H9 (cell line): ENCODE measurements at regions not wholly inside any gene's neighbourhood (a gene's known extent, or its start where the extent isn't known, plus 50 kb on each side); places are given as distances from the start of the nearest gene placed in this dataset.

ENCODE experiments used
- DNase-seq: peaks from one replicate; pipeline ENCODE4 v3.0.0-alpha.2; 2017
- H2AFZ ChIP-seq: one replicate; pipeline ENCODE4 v1.6.1; 2013; ENCODE audit warnings: mild to moderate bottlenecking, low read length, control low read depth, moderate library complexity
- H2AK5ac ChIP-seq: 2 replicates; pipeline ENCODE4 v1.6.1; 2013; ENCODE audit warnings: low read length, control low read depth, mixed read lengths; ENCODE audit not compliant: insufficient read length
- H2BK120ac ChIP-seq: one replicate; pipeline ENCODE4 v1.6.1; 2013; ENCODE audit warnings: low read depth, mild to moderate bottlenecking, low read length, control low read depth, inconsistent platforms; ENCODE audit not compliant: poor library complexity, severe bottlenecking
- H2BK12ac ChIP-seq: 2 replicates; pipeline ENCODE4 v1.6.1; 2013; ENCODE audit warnings: low read length, control low read depth, mixed read lengths, low read depth; ENCODE audit not compliant: insufficient read length
- H2BK15ac ChIP-seq: 2 replicates; pipeline ENCODE4 v1.6.1; 2013; ENCODE audit warnings: low read depth, low read length, control low read depth
- H2BK20ac ChIP-seq: one replicate; pipeline ENCODE4 v1.6.1; 2013; ENCODE audit warnings: low read depth, mild to moderate bottlenecking, low read length, control low read depth, inconsistent platforms; ENCODE audit not compliant: poor library complexity, severe bottlenecking
- H2BK5ac ChIP-seq: 2 replicates; pipeline ENCODE4 v1.6.1; 2013; ENCODE audit warnings: low read length, control low read depth, mixed read lengths; ENCODE audit not compliant: insufficient read length
- H3K14ac ChIP-seq: 2 replicates; pipeline ENCODE4 v1.6.1; 2013; ENCODE audit warnings: low read length, control low read depth; ENCODE audit not compliant: insufficient read depth
- H3K18ac ChIP-seq: 2 replicates; pipeline ENCODE4 v1.6.1; 2013; ENCODE audit warnings: low read depth, mild to moderate bottlenecking, mixed read lengths, low read length, control low read depth; ENCODE audit not compliant: insufficient read length
- H3K23ac ChIP-seq: 2 replicates; pipeline ENCODE4 v1.6.1; 2013; ENCODE audit warnings: low read length, control low read depth, mixed read lengths, low read depth; ENCODE audit not compliant: insufficient read length
- H3K23me2 ChIP-seq: 2 replicates; pipeline ENCODE4 v1.6.1; 2013; ENCODE audit warnings: low read depth, mild to moderate bottlenecking, mixed read lengths, low read length, control low read depth; ENCODE audit not compliant: insufficient read length, poor library complexity, severe bottlenecking
- H3K27ac ChIP-seq: 2 replicates; pipeline ENCODE4 v1.5.1; 2013; ENCODE audit warnings: low read length, control low read depth, mixed read lengths, low read depth; ENCODE audit not compliant: insufficient read length
- H3K27me3 ChIP-seq: 2 replicates; pipeline ENCODE4 v1.6.1; 2013; ENCODE audit warnings: low read length, control low read depth, inconsistent platforms; ENCODE audit not compliant: insufficient read depth
- H3K4ac ChIP-seq: 2 replicates; pipeline ENCODE4 v1.6.1; 2013; ENCODE audit warnings: low read depth, mild to moderate bottlenecking, control low read depth, inconsistent platforms, low read length, moderate library complexity
- H3K4me1 ChIP-seq: 2 replicates; pipeline ENCODE4 v1.6.1; 2013; ENCODE audit warnings: low read length, control low read depth, inconsistent platforms; ENCODE audit not compliant: insufficient read depth
- H3K4me2 ChIP-seq: 2 replicates; pipeline ENCODE4 v1.6.1; 2013; ENCODE audit warnings: low read length, control low read depth, mixed read lengths; ENCODE audit not compliant: insufficient read length, insufficient read depth
- H3K56ac ChIP-seq: 2 replicates; pipeline ENCODE4 v1.6.1; 2013; ENCODE audit warnings: low read depth, mild to moderate bottlenecking, mixed read lengths, low read length, control low read depth; ENCODE audit not compliant: insufficient read length
- H3K79me1 ChIP-seq: 2 replicates; pipeline ENCODE4 v1.6.1; 2013; ENCODE audit warnings: low read depth, mild to moderate bottlenecking, moderate library complexity, low read length, control low read depth, inconsistent platforms; ENCODE audit not compliant: insufficient read depth, poor library complexity, severe bottlenecking
- H3K79me2 ChIP-seq: 2 replicates; pipeline ENCODE4 v1.6.1; 2013; ENCODE audit warnings: low read length, control low read depth, inconsistent platforms; ENCODE audit not compliant: insufficient read depth
- H3K9ac ChIP-seq: 2 replicates; pipeline ENCODE4 v1.6.1; 2013; ENCODE audit warnings: low read length, control low read depth, mixed read lengths; ENCODE audit not compliant: insufficient read length; ENCODE audit errors: extremely low read depth
- H3K9me3 ChIP-seq: one replicate; pipeline ENCODE4 v1.6.1; 2013; ENCODE audit warnings: low read depth, low read length, inconsistent platforms; ENCODE audit not compliant: control insufficient read depth
- H3T11ph ChIP-seq: one replicate; pipeline ENCODE4 v1.6.1; 2013; ENCODE audit warnings: mild to moderate bottlenecking, low read length, control low read depth, inconsistent platforms
- H4K20me1 ChIP-seq: one replicate; pipeline ENCODE4 v1.6.1; 2013; ENCODE audit not compliant: control insufficient read depth, insufficient read length, insufficient read depth
- H4K5ac ChIP-seq: 2 replicates; pipeline ENCODE4 v1.6.1; 2013; ENCODE audit warnings: low read depth, mild to moderate bottlenecking, mixed read lengths, low read length, control low read depth; ENCODE audit not compliant: insufficient read length
- H4K8ac ChIP-seq: replicated peaks from 2 replicates; pipeline ENCODE4 v1.6.1; 2013; ENCODE audit warnings: low read length, control low read depth, mixed read lengths, low read depth; ENCODE audit not compliant: insufficient read length
- H4K91ac ChIP-seq: 2 replicates; pipeline ENCODE4 v1.6.1; 2013; ENCODE audit warnings: low read depth, mild to moderate bottlenecking, moderate library complexity, mixed read lengths, low read length, control low read depth; ENCODE audit not compliant: insufficient read length
- H3K27ac Mint-ChIP-seq, 3 experiments: 2 replicates in 2 of 3; 3 replicates in 1 of 3; pipeline ENCODE4 v1.8.0; 2020 to 2021; ENCODE audit warnings: mixed read lengths in 3 of 3, mild to moderate bottlenecking in 1 of 3, moderate library complexity in 1 of 3
- H3K27me3 Mint-ChIP-seq: 2 replicates; pipeline ENCODE4 v1.8.0; 2021; ENCODE audit warnings: low read depth, mild to moderate bottlenecking, moderate library complexity, mixed read lengths
- H3K36me3 Mint-ChIP-seq, 3 experiments: 2 replicates in 2 of 3; 3 replicates in 1 of 3; pipeline ENCODE4 v1.8.0; 2020 to 2021; ENCODE audit warnings: low read depth in 3 of 3, mixed read lengths in 3 of 3; ENCODE audit not compliant: insufficient read depth in 1 of 3
- H3K4me1 Mint-ChIP-seq, 2 experiments: 2 replicates each; pipeline ENCODE4 v1.8.0; 2020; ENCODE audit warnings: mixed read lengths in 2 of 2
- H3K4me3 Mint-ChIP-seq, 2 experiments: 2 replicates in 1 of 2; 3 replicates in 1 of 2; pipeline ENCODE4 v1.8.0; 2020 to 2021; ENCODE audit warnings: mild to moderate bottlenecking in 2 of 2, mixed read lengths in 2 of 2, moderate library complexity in 1 of 2
- H3K9me3 Mint-ChIP-seq, 2 experiments: 2 replicates in 1 of 2; 3 replicates in 1 of 2; pipeline ENCODE4 v1.8.0; 2020; ENCODE audit warnings: mild to moderate bottlenecking in 2 of 2, mixed read lengths in 2 of 2, moderate library complexity in 1 of 2
- WGBS: extraction: QIAGEN DNeasy Blood & Tissue Kit; methylation state at CpG from one replicate; pipeline ENCODE4 v1.1.7; 2013; ENCODE audit warnings: missing lambda C conversion rate, low lambda C conversion rate, mixed read lengths; ENCODE audit not compliant: insufficient read length; ENCODE audit errors: extremely low coverage; 5-methylcytosine and 5-hydroxymethylcytosine counted together
- TF ChIP-seq, protein P1 (sequence below): fragments of 200-600 bp; sonication (generic); conservative IDR thresholded peaks from 3 replicates; pipeline ENCODE4 v1.8.0; 2021; ENCODE audit warnings: antibody characterized with exemption, mild to moderate bottlenecking

DNA sequence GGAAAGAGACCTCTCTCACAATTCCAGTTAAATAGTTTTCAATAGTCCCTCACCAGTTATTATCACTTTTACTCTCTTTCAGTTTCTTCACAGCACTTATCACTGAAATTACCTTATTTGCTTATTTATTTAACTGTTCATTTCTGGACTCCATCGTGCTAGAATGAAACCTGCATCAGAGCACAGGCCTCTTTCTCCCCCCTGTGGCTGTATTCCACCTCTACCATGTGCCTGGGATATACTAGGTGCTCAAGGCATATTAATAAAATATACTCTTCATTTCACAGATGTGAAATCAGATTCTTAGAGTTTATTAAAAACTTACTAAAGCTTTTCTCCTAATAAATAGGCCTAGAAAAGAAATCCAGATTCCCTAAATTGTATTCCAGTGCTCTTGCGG is 308.9 kb upstream of the MON1B start:
- Histone ChIP-seq H3K9me3 (no peaks in the 10 kb centered on the region), H3K23ac (no peak overlapping the region), H4K8ac (no peak overlapping the region), H3K4ac (no peak overlapping the region), H3T11ph (no peak overlapping the region), H2BK20ac (no peak overlapping the region), H3K23me2 (no peaks in the 10 kb centered on the region), H3K9ac (no peak overlapping the region), H2BK12ac (no peak overlapping the region), H3K27ac (no peak overlapping the region), H4K91ac (no peak overlapping the region), H3K4me2 (no peak overlapping the region), H2BK5ac (no peak overlapping the region), H4K20me1 (no peaks in the 10 kb centered on the region), H3K79me1 (no peaks in the 10 kb centered on the region), H2BK120ac (no peak overlapping the region), H4K5ac (no peak overlapping the region), H3K27me3 (no peaks in the 10 kb centered on the region), H3K18ac (no peak overlapping the region), H2AK5ac (no peak overlapping the region), H3K56ac (no peak overlapping the region), H2BK15ac (no peak overlapping the region), H2AFZ (no peak overlapping the region), H3K14ac (no peak overlapping the region), H3K4me1 (peaks cover 5% of the 10 kb centered on the region), H3K79me2 (no peaks in the 10 kb centered on the region)
- Mint-ChIP-seq H3K36me3 (no peaks in the 10 kb centered on the region), H3K4me3 (no peak overlapping the region), H3K9me3 (no peaks in the 10 kb centered on the region), H3K27me3 (no peaks in the 10 kb centered on the region), H3K4me1 (peaks cover 15 to 16% of the 10 kb centered on the region in 2 experiments), H3K27ac (no peak overlapping the region)
- no peak for DNase-seq
- TF ChIP-seq, protein P1, sequence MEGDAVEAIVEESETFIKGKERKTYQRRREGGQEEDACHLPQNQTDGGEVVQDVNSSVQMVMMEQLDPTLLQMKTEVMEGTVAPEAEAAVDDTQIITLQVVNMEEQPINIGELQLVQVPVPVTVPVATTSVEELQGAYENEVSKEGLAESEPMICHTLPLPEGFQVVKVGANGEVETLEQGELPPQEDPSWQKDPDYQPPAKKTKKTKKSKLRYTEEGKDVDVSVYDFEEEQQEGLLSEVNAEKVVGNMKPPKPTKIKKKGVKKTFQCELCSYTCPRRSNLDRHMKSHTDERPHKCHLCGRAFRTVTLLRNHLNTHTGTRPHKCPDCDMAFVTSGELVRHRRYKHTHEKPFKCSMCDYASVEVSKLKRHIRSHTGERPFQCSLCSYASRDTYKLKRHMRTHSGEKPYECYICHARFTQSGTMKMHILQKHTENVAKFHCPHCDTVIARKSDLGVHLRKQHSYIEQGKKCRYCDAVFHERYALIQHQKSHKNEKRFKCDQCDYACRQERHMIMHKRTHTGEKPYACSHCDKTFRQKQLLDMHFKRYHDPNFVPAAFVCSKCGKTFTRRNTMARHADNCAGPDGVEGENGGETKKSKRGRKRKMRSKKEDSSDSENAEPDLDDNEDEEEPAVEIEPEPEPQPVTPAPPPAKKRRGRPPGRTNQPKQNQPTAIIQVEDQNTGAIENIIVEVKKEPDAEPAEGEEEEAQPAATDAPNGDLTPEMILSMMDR: no peak
- no CpG with 5 or more reads among the region's 2 CpGs for WGBS
